Hypothalamus (tissue), 51 donors: ENCODE measurements at regions not wholly inside any gene's neighbourhood (a gene's known extent, or its start where the extent isn't known, plus 50 kb on each side); places are given as distances from the start of the nearest gene placed in this dataset.

Experiments
- DNase-seq, 51 donors: peaks; one replicate each; lab custom pipeline; 2025; lab: John Stamatoyannopoulos, UW

- DNase-seq = peak in 1 of 51 donors; percentile 28
Observed at GRCh38 chrX:46447384-46447783, 97.8 kb downstream of the ZNF674 start.

DNA sequence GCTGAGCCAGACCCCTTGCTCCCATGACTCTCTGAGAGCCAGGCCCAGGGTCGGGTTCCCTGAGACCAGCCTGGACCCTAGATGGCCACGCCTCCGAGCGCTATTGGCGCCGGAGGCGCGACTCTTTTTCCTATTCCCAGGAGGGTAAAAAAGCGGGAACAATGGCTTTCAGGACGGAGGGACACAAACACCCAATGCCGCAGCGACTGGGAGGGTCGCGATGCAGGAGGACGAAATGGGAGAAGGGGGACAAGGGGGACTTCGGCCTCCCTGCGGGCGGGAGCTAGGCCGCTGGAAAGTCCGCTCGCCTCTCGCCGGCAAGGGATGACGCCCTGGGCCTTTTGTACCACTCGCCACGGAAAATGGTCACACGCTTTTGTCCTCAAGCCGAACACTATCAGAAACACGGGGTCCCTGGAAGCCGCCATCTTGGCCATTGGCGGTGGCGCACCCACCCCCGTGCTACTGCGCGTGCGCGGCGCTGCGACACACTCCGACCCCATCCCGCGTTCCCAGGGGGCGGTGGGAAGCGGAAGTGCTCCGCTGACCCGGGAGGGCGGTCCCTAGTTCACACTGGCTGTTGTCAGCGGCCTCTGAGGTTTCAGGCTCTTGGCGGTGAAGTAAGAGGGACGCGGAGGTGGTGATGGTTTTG, 98.4 kb downstream of the ZNF674 start:
- peak; percentile 10 to 86 (median 63) for DNase-seq

DNA sequence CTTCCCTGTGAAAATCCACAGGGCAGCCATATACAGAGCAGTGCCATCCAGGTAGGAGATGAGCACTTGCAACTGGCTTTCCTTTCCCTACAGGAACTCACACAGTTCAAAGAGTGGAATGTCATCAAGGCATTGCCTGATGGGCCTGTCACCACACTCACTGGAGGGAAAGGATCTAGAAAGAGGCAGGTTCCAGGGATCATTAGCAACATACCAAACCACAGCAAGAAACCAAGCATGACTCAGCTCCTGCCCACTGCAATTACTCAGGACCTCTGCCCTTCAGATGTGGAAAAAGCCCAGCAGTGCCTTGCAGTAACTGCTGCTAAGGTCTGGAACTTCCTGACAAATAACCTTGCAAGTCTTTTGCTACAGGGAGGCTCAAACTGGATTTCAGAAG, 101.2 kb downstream of the ZNF674 start:
- no peak for DNase-seq

DNA sequence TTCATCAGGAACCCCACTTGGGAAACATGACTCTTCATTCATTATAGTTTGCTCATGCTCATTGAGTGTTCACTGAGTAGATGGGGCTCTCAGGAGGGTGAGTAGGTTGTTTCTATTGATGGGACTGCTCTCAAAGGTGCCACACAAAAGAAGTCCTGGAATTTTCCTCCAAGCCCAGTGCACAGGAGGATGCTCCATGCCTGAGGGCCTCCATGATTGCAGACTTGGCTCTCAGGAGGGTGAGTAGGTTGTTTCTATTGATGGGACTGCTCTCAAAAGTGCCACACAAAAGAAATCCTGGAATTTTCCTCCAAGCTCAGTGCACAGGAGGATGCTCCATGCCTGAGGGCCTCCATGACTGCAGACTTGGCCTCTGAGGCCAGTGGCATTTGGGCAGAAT, 108.5 kb downstream of the ZNF674 start:
- DNase-seq = no peak

DNA sequence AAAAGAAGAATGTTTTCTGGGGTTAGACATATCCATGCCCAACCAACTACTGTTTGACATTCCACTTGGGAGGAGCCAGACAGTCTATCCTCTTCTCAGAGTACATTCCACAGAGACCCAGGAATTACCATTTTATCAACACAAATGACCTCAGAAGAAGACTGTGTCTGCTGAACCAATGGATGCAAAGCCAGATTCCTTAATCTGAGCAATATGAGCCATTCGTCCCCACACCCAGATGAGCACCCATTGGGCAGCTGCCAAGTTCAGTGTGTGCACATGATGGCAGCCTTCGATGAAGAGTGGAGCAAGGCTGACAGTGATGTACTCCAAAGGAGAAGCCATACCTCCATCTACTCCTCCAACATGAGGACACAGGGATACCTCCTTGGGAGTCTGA, 111.3 kb downstream of the ZNF674 start:
- DNase-seq = no peak

GRCh38 chrX:46408553-46409407, 136.4 kb downstream of the ZNF674 start:
- peak in 45 of 51 donors; percentile 0 to 62 (median 15) for DNase-seq

- DNase-seq = no peak
Observed at GRCh38 chrX:46407753-46408130, 137.5 kb downstream of the ZNF674 start.

GRCh38 chrX:46407036-46407752, 138.0 kb downstream of the ZNF674 start:
- DNase-seq = no peak

DNA sequence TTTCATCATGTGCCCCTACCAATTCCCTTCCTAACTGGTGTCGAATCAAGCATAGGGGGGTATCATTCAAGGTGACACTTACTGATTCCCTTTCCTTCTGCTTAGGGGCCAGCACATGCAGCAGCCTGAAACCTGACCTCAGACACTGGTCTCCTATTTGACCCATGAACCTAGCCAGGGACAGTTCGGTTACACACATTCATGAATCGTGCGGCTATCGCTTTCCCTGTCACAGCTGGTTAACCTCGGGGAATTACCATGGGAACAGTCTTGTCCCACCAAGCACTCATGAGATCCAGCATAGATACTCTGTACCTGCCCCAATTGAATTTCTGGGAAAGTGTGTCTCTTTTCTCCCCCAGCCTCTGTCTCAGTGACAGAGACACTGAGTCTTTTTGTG, 140.4 kb downstream of the ZNF674 start:
- DNase-seq = no peak

DNA sequence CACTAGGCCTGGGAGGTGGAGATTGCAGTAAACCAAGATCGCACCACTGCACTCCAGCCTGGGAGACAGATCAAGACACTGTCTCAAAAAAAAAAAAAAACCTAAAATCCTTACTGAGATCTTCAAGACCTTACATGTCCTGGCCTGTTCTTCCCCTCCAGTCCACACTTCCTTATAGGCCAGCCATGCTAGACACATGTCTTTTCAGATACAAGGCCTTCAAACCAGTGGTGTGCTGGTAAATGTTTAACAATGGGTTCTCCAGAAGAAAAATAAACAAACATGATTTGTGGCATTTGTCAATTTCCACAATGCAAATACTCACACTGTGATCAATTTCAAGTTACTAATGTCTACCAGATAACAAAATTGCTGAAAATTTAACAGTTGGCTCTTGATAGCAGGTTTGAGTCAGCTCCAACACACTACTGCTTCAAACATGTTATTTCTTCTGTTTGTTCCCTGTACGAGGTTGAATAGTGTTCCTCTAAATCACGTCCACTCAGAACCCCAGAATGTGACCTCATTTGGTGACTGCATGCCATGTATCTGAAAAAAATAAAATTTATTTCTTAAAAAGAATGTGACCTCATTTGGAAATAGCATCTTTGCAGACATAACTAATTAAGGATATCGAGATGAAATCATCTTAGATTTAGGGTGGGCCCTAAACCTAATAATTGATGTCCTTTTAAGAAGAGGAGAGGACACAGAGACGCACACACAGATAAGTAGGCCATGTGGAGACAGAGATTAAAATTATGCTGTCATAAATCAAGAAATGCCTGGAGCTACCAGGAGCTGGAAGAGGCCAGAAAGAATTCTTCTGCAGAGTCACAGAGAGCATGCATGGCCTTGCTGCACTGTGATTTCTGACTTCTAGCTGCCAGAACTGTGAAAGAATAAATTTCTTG, 144.4 kb downstream of the ZNF674 start:
- DNase-seq = no peak

DNA sequence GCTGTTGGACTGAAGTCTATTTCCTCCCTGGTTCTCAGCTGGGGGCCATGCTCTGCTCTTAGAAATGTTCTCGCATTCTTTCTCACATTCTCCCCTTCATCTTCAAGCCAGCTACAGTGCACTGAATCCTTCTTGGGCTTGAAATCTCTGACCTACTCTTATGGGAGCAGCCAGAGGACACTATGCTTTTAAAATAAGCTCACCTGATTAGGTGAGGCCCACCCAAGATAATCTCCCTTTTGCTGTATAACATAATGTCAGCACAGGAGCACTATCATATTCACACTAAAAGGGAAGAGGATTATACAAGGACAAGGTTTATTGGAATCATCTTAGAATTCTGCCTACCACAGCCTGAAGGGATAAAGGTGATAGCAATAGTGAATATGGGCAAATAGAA, 146.3 kb downstream of the ZNF674 start:
- DNase-seq = no peak

DNA sequence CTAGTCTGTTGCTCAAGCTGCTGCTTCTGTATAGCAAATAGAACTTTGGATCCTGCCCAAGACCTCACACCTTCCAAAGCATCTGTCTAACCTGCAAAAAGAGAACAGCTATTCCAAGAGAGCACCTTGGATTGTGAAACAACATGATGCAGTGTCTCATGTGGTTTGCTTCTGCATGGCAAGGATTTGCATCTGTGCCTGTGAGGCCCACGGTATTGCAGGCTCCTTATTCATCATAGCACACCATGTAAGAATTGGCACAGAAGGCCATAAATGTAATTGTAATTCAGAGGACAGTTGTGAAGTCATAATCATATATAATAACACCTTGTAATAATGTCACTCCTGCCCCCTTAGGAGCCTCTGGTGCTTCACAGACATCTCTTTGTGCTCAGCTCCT, 147.1 kb downstream of the ZNF674 start:
- no peak for DNase-seq

DNA sequence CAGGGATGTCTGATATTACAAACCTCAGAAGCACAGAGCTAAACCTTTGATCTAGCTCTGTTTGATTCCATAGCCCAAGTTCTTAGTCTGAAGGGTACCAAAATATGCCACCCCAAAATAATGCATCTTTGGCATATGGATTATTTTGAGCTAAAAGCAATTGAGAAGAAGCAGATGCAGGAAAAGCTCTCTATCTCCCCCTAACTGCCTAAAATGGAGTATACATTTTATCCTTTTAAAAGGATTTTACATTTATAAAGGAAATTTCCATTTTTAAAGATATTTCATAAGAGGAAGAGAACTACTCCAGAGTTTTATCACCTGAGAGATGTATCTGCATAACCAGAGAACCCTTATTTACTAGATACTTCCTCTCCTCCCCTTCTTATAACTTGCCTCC, 158.7 kb downstream of the ZNF674 start:
- DNase-seq = no peak

GRCh38 chrX:46383006-46383405, 162.2 kb downstream of the ZNF674 start:
- no peak for DNase-seq

GRCh38 chrX:46382595-46382994, 162.6 kb downstream of the ZNF674 start:
- DNase-seq = no peak

GRCh38 chrX:46381630-46382029, 163.6 kb downstream of the ZNF674 start:
- no peak for DNase-seq

- no peak for DNase-seq
Observed at GRCh38 chrX:46380148-46380752, 165.0 kb downstream of the ZNF674 start.

DNA sequence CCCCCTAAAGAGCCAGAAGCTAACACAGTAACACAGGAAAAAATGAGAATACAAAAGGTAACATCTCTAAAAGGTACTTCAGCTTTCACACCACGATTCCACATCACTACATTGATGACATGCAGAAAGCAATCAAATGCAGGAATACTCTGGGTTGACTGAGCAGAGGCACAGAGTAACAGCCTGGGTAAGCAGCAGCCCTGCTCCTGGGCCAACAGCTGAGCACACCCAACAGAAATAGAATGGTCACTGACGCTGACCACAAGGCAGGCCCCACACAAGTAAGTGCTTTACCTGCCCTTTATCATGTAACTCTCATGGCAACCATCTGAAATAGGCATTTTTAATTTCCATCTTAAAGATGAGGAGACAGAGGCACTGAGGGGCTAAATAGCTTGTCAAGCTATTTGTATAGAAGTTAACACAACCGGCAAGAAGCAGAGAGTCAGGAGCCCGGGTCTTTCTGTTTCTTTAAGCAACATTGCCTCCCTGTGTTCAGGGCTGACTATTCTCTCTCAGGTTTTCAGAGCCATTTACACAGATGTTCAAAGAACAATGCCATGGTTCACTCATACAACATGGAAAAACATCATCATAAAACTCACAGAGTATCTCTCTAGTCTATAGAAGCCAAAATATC, 168.9 kb downstream of the ZNF674 start:
- DNase-seq = peak in 5 of 51 donors; percentile 0 to 24 (median 0)

- DNase-seq = no peak
Observed at GRCh38 chrX:46375831-46376230, 169.4 kb downstream of the ZNF674 start.

GRCh38 chrX:46374371-46374770, 170.8 kb downstream of the ZNF674 start:
- no peak for DNase-seq
